Erythroblast (primary cell): ENCODE measurements at regions not wholly inside any gene's neighbourhood (a gene's known extent, or its start where the extent isn't known, plus 50 kb on each side); places are given as distances from the start of the nearest gene placed in this dataset.

ENCODE experiments used
- GATA1 ChIP-seq: IDR thresholded peaks from 2 replicates; pipeline ENCODE4 v1.6.1; 2011; ENCODE audit warnings: low read depth, mild to moderate bottlenecking, control low read depth, low read length, moderate library complexity
- POLR2A ChIP-seq: IDR thresholded peaks from 2 replicates; pipeline ENCODE4 v1.6.1; 2011; ENCODE audit warnings: mild to moderate bottlenecking, low read length

- TF ChIP-seq POLR2A (no peak), GATA1 (no peak)
Measured at GRCh38 chr10:52915391-52915790, 142.8 kb upstream of the MBL2 start.
